HUES6 (cell line): ENCODE measurements at regions not wholly inside any gene's neighbourhood (a gene's known extent, or its start where the extent isn't known, plus 50 kb on each side); places are given as distances from the start of the nearest gene placed in this dataset.
"Not testable (repeated sequence)": the region's sequence is repeated elsewhere in the genome, so short reads cannot be mapped to it uniquely, and the experiment has no call there.

Experiments
- H3K27ac ChIP-seq: 2 replicates; pipeline ENCODE4 v1.7.0; 2013; ENCODE audit warnings: low read depth, mild to moderate bottlenecking, low read length, inconsistent platforms
- H3K27me3 ChIP-seq: 2 replicates; pipeline ENCODE4 v1.6.1; 2013; ENCODE audit warnings: low read length; ENCODE audit not compliant: control insufficient read depth, insufficient read depth
- H3K36me3 ChIP-seq: 2 replicates; pipeline ENCODE4 v1.6.1; 2013; ENCODE audit warnings: low read length; ENCODE audit not compliant: control insufficient read depth, insufficient read depth
- H3K4me1 ChIP-seq: 2 replicates; pipeline ENCODE4 v1.6.1; 2013; ENCODE audit warnings: low read length; ENCODE audit not compliant: control insufficient read depth, insufficient read depth
- H3K4me3 ChIP-seq: 2 replicates; pipeline ENCODE4 v1.5.1; 2013; ENCODE audit warnings: low read depth, low read length
- H3K9ac ChIP-seq: one replicate; pipeline ENCODE4 v1.6.1; 2013; ENCODE audit warnings: mild to moderate bottlenecking, low read length
- H3K9me3 ChIP-seq: 2 replicates; pipeline ENCODE4 v1.6.1; 2013; ENCODE audit warnings: low read depth, low read length; ENCODE audit not compliant: control insufficient read depth, insufficient read depth

GRCh38 chr7:65105650-65106203 lies 99.2 kb upstream of the ERV3-1 start:
- not testable (repeated sequence) for H3K9ac ChIP-seq, H3K36me3 ChIP-seq, H3K27me3 ChIP-seq, H3K4me3 ChIP-seq, H3K27ac ChIP-seq, H3K9me3 ChIP-seq, H3K4me1 ChIP-seq

- not testable (repeated sequence) for H3K9ac ChIP-seq, H3K9me3 ChIP-seq, H3K27ac ChIP-seq, H3K27me3 ChIP-seq, H3K4me1 ChIP-seq, H3K36me3 ChIP-seq, H3K4me3 ChIP-seq
Measured at GRCh38 chr7:65100499-65100898, 94.0 kb upstream of the ERV3-1 start.

GRCh38 chr7:65081669-65082055 lies 75.2 kb upstream of the ERV3-1 start:
- H3K9ac ChIP-seq, H3K36me3 ChIP-seq, H3K27me3 ChIP-seq, H3K27ac ChIP-seq, H3K4me1 ChIP-seq, H3K9me3 ChIP-seq: not testable (repeated sequence)
- H3K4me3 ChIP-seq: peak overlapping the region; percentile 89; the same call in 1 of the 2 replicates

GRCh38 chr7:65080799-65081668 lies 74.5 kb upstream of the ERV3-1 start:
- H3K9ac ChIP-seq: peak overlapping the region; percentile 69
- not testable (repeated sequence) for H3K4me1 ChIP-seq, H3K36me3 ChIP-seq, H3K27me3 ChIP-seq, H3K9me3 ChIP-seq, H3K27ac ChIP-seq
- peak overlapping the region; percentile 89 for H3K4me3 ChIP-seq

- H3K27me3 ChIP-seq, H3K9me3 ChIP-seq, H3K9ac ChIP-seq, H3K4me3 ChIP-seq, H3K4me1 ChIP-seq, H3K27ac ChIP-seq, H3K36me3 ChIP-seq: not testable (repeated sequence)
Measured at GRCh38 chr7:65074959-65075358, 68.5 kb upstream of the ERV3-1 start.

- not testable (repeated sequence) for H3K4me1 ChIP-seq, H3K36me3 ChIP-seq, H3K9ac ChIP-seq, H3K9me3 ChIP-seq, H3K27me3 ChIP-seq, H3K4me3 ChIP-seq, H3K27ac ChIP-seq
Measured at GRCh38 chr7:65073160-65073559, 66.7 kb upstream of the ERV3-1 start.

GRCh38 chr7:65071854-65072431 lies 65.5 kb upstream of the ERV3-1 start:
- not testable (repeated sequence) for H3K9ac ChIP-seq, H3K9me3 ChIP-seq, H3K27me3 ChIP-seq, H3K27ac ChIP-seq, H3K36me3 ChIP-seq, H3K4me1 ChIP-seq, H3K4me3 ChIP-seq

- not testable (repeated sequence) for H3K27ac ChIP-seq, H3K27me3 ChIP-seq, H3K36me3 ChIP-seq, H3K9me3 ChIP-seq, H3K4me3 ChIP-seq, H3K9ac ChIP-seq, H3K4me1 ChIP-seq
Measured at GRCh38 chr7:65069476-65069875, 63.0 kb upstream of the ERV3-1 start.

GRCh38 chr7:65062566-65062965 lies 56.1 kb upstream of the ERV3-1 start:
- not testable (repeated sequence) for H3K4me1 ChIP-seq, H3K9ac ChIP-seq, H3K4me3 ChIP-seq, H3K36me3 ChIP-seq, H3K27me3 ChIP-seq, H3K27ac ChIP-seq, H3K9me3 ChIP-seq

- not testable (repeated sequence) for H3K9me3 ChIP-seq, H3K9ac ChIP-seq, H3K27me3 ChIP-seq, H3K36me3 ChIP-seq, H3K4me1 ChIP-seq, H3K4me3 ChIP-seq, H3K27ac ChIP-seq
Measured at GRCh38 chr7:65059247-65059646, 52.8 kb upstream of the ERV3-1 start.
